PC-3 (cell line): ENCODE measurements at regions not wholly inside any gene's neighbourhood (a gene's known extent, or its start where the extent isn't known, plus 50 kb on each side); places are given as distances from the start of the nearest gene placed in this dataset.

Experiments
- ATAC-seq: fragments of 200-7000 bp; cut with Tn5 transposase; 2 replicates; pipeline ENCODE4 v1.9.1; 2020; ENCODE audit warnings: mild to moderate bottlenecking, moderate library complexity
- BruUV-seq: library from RNA; stranded (reverse); fragments of 400-500 nt; replicated peaks from 2 replicates; lab custom pipeline; 2021; lab: Mats Ljungman, UMichigan
- CTCF ChIA-PET: fragments of 300-600 bp; sonication (Branson Sonifier 250); formaldehyde crosslinking; loops from one replicate; lab custom pipeline; 2022; ENCODE audit warnings: antibody characterized with exemption; lab: Charles Lee
- POLR2A ChIA-PET: fragments of 300-600 bp; sonication (Branson Sonifier 250); formaldehyde crosslinking; loops from one replicate; lab custom pipeline; 2022; ENCODE audit warnings: antibody characterized with exemption; ENCODE audit not compliant: unreplicated experiment; lab: Charles Lee
- DNase-seq: peaks from one replicate; pipeline ENCODE4 v3.0.0-alpha.2; 2015
- H2AFZ ChIP-seq: fragments of 300-600 bp; sonication (generic); 2 replicates; pipeline ENCODE4 v1.6.0; 2016; ENCODE audit warnings: antibody characterized with exemption, low read length
- H3F3A ChIP-seq: fragments of 300-600 bp; sonication (generic); one replicate; pipeline ENCODE4 v1.6.0; 2017; ENCODE audit warnings: antibody characterized with exemption, low read length, control low read depth, mild to moderate bottlenecking; ENCODE audit not compliant: unreplicated experiment
- H3K27ac ChIP-seq: fragments of 300-600 bp; sonication (generic); 2 replicates; pipeline ENCODE4 v1.5.1; 2016; ENCODE audit warnings: mild to moderate bottlenecking, low read length
- H3K27me3 ChIP-seq: fragments of 300-600 bp; sonication (generic); 2 replicates; pipeline ENCODE4 v1.6.1; 2016; ENCODE audit warnings: low read length, mixed read lengths
- H3K36me3 ChIP-seq: fragments of 300-600 bp; sonication (generic); 2 replicates; pipeline ENCODE4 v1.6.1; 2016; ENCODE audit warnings: low read depth, mixed run types, low read length, mixed read lengths
- H3K4me1 ChIP-seq: fragments of 300-600 bp; sonication (generic); 2 replicates; pipeline ENCODE4 v1.5.1; 2016; ENCODE audit warnings: low read length; ENCODE audit not compliant: insufficient read depth
- H3K4me2 ChIP-seq: fragments of 300-600 bp; sonication (generic); 2 replicates; pipeline ENCODE4 v1.6.0; 2016; ENCODE audit warnings: low read length
- H3K4me3 ChIP-seq: fragments of 300-600 bp; sonication (generic); 2 replicates; pipeline ENCODE4 v1.5.1; 2016; ENCODE audit warnings: mild to moderate bottlenecking, low read length, mixed read lengths
- H3K79me2 ChIP-seq: fragments of 300-600 bp; sonication (generic); 2 replicates; pipeline ENCODE4 v1.6.1; 2017; ENCODE audit warnings: low read length, mixed read lengths
- H3K9ac ChIP-seq: fragments of 300-600 bp; sonication (generic); 2 replicates; pipeline ENCODE4 v1.6.0; 2016; ENCODE audit warnings: mild to moderate bottlenecking, low read length
- H3K9me2 ChIP-seq: fragments of 300-600 bp; sonication (generic); replicated peaks from 2 replicates; pipeline ENCODE4 v1.6.1; 2016; ENCODE audit warnings: mixed run types, low read length, mixed read lengths
- H3K9me3 ChIP-seq: fragments of 300-600 bp; sonication (generic); 2 replicates; pipeline ENCODE4 v1.6.1; 2016; ENCODE audit warnings: low read length, mixed read lengths
- H4K20me1 ChIP-seq: fragments of 300-600 bp; sonication (generic); 2 replicates; pipeline ENCODE4 v1.6.1; 2016; ENCODE audit warnings: low read length, mixed read lengths
- EZH2 ChIP-seq: fragments of 300-600 bp; sonication (generic); IDR thresholded peaks from one replicate; pipeline ENCODE4 v1.6.1; 2017; ENCODE audit warnings: antibody characterized with exemption, mild to moderate bottlenecking, low read length; ENCODE audit not compliant: unreplicated experiment
- EZH2phosphoT487 ChIP-seq: fragments of 300-600 bp; sonication (generic); IDR thresholded peaks from 2 replicates; pipeline ENCODE4 v1.6.1; 2018; ENCODE audit warnings: mild to moderate bottlenecking, antibody characterized with exemption, low read length, borderline replicate concordance
- intact Hi-C: fragments of 100-400 bp; cut with micrococcal nuclease; formaldehyde crosslinking; loops from 2 replicates; pipeline ENCODE4 v1.9.0; 2023
- TF ChIP-seq, protein P1 (sequence below): fragments of 300-600 bp; sonication (generic); conservative IDR thresholded peaks from 2 replicates; pipeline ENCODE4 v1.5.1; 2017; ENCODE audit warnings: antibody characterized with exemption, low read depth, mild to moderate bottlenecking, low read length

GRCh38 chr14:44653641-44654040 is 146.6 kb upstream of the FSCB start:
- Histone ChIP-seq H3F3A (no peaks in the 10 kb centered on the region), H3K4me1 (no peaks in the 10 kb centered on the region), H3K4me3 (no peak overlapping the region), H3K27ac (no peak overlapping the region), H3K4me2 (no peak overlapping the region), H2AFZ (no peak overlapping the region), H4K20me1 (no peaks in the 10 kb centered on the region), H3K79me2 (no peaks in the 10 kb centered on the region), H3K9ac (no peak overlapping the region), H3K9me3 (no peaks in the 10 kb centered on the region), H3K36me3 (no peaks in the 10 kb centered on the region), H3K9me2 (no peaks in the 10 kb centered on the region), H3K27me3 (no peaks in the 10 kb centered on the region)
- POLR2A ChIA-PET, result no interaction called here
- ATAC-seq, result no peak
- TF ChIP-seq, protein P1, sequence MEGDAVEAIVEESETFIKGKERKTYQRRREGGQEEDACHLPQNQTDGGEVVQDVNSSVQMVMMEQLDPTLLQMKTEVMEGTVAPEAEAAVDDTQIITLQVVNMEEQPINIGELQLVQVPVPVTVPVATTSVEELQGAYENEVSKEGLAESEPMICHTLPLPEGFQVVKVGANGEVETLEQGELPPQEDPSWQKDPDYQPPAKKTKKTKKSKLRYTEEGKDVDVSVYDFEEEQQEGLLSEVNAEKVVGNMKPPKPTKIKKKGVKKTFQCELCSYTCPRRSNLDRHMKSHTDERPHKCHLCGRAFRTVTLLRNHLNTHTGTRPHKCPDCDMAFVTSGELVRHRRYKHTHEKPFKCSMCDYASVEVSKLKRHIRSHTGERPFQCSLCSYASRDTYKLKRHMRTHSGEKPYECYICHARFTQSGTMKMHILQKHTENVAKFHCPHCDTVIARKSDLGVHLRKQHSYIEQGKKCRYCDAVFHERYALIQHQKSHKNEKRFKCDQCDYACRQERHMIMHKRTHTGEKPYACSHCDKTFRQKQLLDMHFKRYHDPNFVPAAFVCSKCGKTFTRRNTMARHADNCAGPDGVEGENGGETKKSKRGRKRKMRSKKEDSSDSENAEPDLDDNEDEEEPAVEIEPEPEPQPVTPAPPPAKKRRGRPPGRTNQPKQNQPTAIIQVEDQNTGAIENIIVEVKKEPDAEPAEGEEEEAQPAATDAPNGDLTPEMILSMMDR, result no peak
- TF ChIP-seq EZH2phosphoT487 (no peak), EZH2 (no peak)
- BruUV-seq, result no TSS peak
- no peak for DNase-seq
- CTCF ChIA-PET, result no interaction called here
- intact Hi-C loops, result loop anchor here (10.0 kb wide), 1 partner anchor 219 kb away; no protein-coding TSS in a partner anchor

GRCh38 chr14:44652640-44653039 is 145.6 kb upstream of the FSCB start:
- Histone ChIP-seq H3K4me2 (no peak overlapping the region), H3K9ac (no peak overlapping the region), H3K27ac (no peak overlapping the region), H3K9me3 (no peaks in the 10 kb centered on the region), H3K36me3 (no peaks in the 10 kb centered on the region), H2AFZ (no peak overlapping the region), H3F3A (no peaks in the 10 kb centered on the region), H4K20me1 (no peaks in the 10 kb centered on the region), H3K9me2 (no peaks in the 10 kb centered on the region), H3K79me2 (no peaks in the 10 kb centered on the region), H3K4me1 (no peaks in the 10 kb centered on the region), H3K4me3 (no peak overlapping the region), H3K27me3 (no peaks in the 10 kb centered on the region)
- ATAC-seq (no peak), DNase-seq (no peak)
- TF ChIP-seq, protein P1, result no peak
- no peak for TF ChIP-seq EZH2
- TF ChIP-seq EZH2phosphoT487, result no peak
- ChIA-PET CTCF (no interaction called here), POLR2A (interaction anchor here (0.6 kb wide), 1 partner anchor 24 kb away, joined by 5 read pairs; no protein-coding TSS in a partner anchor)
- intact Hi-C loops, result loop anchor here (10.0 kb wide), 1 partner anchor 218 kb away; no protein-coding TSS in a partner anchor
- BruUV-seq, result no TSS peak

GRCh38 chr14:44649061-44649460 is 142.0 kb upstream of the FSCB start:
- Histone ChIP-seq H3K27me3 (no peaks in the 10 kb centered on the region), H3K27ac (no peak overlapping the region), H4K20me1 (no peaks in the 10 kb centered on the region), H3K9me2 (no peaks in the 10 kb centered on the region), H3K9ac (no peak overlapping the region), H3K4me3 (no peak overlapping the region), H3K9me3 (no peaks in the 10 kb centered on the region), H3F3A (no peaks in the 10 kb centered on the region), H3K4me1 (no peaks in the 10 kb centered on the region), H2AFZ (no peak overlapping the region), H3K36me3 (no peaks in the 10 kb centered on the region), H3K4me2 (no peak overlapping the region), H3K79me2 (no peaks in the 10 kb centered on the region)
- no peak for DNase-seq
- TF ChIP-seq EZH2 (no peak), EZH2phosphoT487 (no peak)
- TF ChIP-seq, protein P1, result no peak
- CTCF ChIA-PET, result no interaction called here
- BruUV-seq, result no TSS peak
- no peak for ATAC-seq
- POLR2A ChIA-PET, result no interaction called here
- intact Hi-C loops, result no loop called here
